ENCODE measurements at regions not wholly inside any gene's neighbourhood (a gene's known extent, or its start where the extent isn't known, plus 50 kb on each side); places are given as distances from the start of the nearest gene placed in this dataset.

DNA sequence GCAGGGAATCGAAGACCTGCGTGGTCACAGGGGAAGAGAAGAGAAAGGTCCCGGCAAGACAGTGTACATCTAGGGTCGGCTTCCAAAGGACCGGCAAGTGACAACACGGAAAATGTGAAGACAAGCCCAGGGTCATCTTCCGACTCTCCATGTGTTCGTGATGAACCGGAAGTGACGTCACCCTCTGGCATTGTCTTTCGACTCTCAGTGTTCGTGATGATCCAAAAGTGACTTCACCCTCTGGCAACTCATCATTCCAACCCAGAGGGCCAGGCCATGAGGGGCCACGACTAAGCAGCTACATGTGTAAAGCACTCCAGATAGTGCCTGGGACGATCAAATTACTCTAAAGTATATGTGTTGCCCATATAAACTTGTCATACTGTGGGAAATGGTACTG lies 290.8 kb downstream of the THBS2 start:
- TF ChIP-seq, protein P1, sequence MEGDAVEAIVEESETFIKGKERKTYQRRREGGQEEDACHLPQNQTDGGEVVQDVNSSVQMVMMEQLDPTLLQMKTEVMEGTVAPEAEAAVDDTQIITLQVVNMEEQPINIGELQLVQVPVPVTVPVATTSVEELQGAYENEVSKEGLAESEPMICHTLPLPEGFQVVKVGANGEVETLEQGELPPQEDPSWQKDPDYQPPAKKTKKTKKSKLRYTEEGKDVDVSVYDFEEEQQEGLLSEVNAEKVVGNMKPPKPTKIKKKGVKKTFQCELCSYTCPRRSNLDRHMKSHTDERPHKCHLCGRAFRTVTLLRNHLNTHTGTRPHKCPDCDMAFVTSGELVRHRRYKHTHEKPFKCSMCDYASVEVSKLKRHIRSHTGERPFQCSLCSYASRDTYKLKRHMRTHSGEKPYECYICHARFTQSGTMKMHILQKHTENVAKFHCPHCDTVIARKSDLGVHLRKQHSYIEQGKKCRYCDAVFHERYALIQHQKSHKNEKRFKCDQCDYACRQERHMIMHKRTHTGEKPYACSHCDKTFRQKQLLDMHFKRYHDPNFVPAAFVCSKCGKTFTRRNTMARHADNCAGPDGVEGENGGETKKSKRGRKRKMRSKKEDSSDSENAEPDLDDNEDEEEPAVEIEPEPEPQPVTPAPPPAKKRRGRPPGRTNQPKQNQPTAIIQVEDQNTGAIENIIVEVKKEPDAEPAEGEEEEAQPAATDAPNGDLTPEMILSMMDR (IDR thresholded peaks at IDR 0.05), result no peak
- no peak for TF ChIP-seq POLR2A (IDR thresholded peaks at IDR 0.05)
